ENCODE measurements at regions not wholly inside any gene's neighbourhood (a gene's known extent, or its start where the extent isn't known, plus 50 kb on each side); places are given as distances from the start of the nearest gene placed in this dataset.
"Not testable (repeated sequence)": the region's sequence is repeated elsewhere in the genome, so short reads cannot be mapped to it uniquely, and the experiment has no call there.

DNA sequence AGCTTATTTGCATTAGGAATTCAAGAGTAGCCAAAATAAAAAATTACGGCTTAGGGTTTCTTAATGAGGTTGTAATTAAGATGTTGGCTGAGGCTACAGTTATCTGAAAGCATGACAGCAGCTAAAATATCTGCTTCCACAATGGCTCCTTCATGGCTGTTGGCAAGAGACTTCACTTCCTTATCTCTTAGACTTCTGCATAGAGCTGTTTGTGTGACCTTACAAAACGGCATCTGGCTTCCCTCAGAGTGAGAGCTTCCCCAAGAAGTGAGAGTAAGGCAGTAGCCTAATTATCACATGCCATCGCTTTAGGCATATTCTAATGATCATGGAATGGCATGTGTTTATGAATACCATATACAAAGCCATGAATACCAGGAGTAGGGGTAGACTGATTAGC is 57.6 kb downstream of the CCDC59 start:
- Mint-ChIP-seq H3K4me1 (ENCODE audit: low read depth, unreplicated experiment) (peaks cover 13% of the 10 kb centered on the region), H3K27ac (ENCODE audit: unreplicated experiment) (peak overlapping the region; percentile 98), H3K36me3 (ENCODE audit: low read depth, unreplicated experiment) (no peaks in the 10 kb centered on the region), H3K4me3 (ENCODE audit: unreplicated experiment) (no peak overlapping the region), H3K9me3 (ENCODE audit: unreplicated experiment) (no peaks in the 10 kb centered on the region), H3K27me3 (ENCODE audit: low read depth, unreplicated experiment) (no peaks in the 10 kb centered on the region)
- Histone ChIP-seq H3K27me3 (ENCODE audit: insufficient read depth, low read length) (no peaks in the 10 kb centered on the region), H3K79me2 (ENCODE audit: insufficient read depth, low read length) (no peaks in the 10 kb centered on the region), H3K9me3 (ENCODE audit: insufficient read depth, low read depth, low read length) (no peaks in the 10 kb centered on the region), H3K4me2 (ENCODE audit: low read length) (no peak overlapping the region), H3K9ac (ENCODE audit: low read length) (no peak overlapping the region), H3K27ac (ENCODE audit: low read depth, low read length) (no peak overlapping the region), H3K4me3 (ENCODE audit: insufficient read depth, low read depth, low read length) (no peak overlapping the region), H4K20me1 (ENCODE audit: insufficient read depth, low read length) (no peaks in the 10 kb centered on the region), H2AFZ (ENCODE audit: low read depth, low read length) (no peak overlapping the region), H3K36me3 (ENCODE audit: insufficient read depth, low read length) (no peaks in the 10 kb centered on the region), H3K4me1 (ENCODE audit: insufficient read depth, low read length) (peaks cover 18% of the 10 kb centered on the region)
- FAIRE-seq = no peak
- peak; percentile 14 for DNase-seq (ENCODE audit: low read depth)
- TF ChIP-seq, protein P1, sequence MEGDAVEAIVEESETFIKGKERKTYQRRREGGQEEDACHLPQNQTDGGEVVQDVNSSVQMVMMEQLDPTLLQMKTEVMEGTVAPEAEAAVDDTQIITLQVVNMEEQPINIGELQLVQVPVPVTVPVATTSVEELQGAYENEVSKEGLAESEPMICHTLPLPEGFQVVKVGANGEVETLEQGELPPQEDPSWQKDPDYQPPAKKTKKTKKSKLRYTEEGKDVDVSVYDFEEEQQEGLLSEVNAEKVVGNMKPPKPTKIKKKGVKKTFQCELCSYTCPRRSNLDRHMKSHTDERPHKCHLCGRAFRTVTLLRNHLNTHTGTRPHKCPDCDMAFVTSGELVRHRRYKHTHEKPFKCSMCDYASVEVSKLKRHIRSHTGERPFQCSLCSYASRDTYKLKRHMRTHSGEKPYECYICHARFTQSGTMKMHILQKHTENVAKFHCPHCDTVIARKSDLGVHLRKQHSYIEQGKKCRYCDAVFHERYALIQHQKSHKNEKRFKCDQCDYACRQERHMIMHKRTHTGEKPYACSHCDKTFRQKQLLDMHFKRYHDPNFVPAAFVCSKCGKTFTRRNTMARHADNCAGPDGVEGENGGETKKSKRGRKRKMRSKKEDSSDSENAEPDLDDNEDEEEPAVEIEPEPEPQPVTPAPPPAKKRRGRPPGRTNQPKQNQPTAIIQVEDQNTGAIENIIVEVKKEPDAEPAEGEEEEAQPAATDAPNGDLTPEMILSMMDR (IDR thresholded peaks at IDR 0.05; ENCODE audit: insufficient read depth, low read depth, low read length) = no peak
- TF ChIP-seq EZH2 (IDR thresholded peaks at IDR 0.05; ENCODE audit: insufficient read depth, low read length) = no peak

DNA sequence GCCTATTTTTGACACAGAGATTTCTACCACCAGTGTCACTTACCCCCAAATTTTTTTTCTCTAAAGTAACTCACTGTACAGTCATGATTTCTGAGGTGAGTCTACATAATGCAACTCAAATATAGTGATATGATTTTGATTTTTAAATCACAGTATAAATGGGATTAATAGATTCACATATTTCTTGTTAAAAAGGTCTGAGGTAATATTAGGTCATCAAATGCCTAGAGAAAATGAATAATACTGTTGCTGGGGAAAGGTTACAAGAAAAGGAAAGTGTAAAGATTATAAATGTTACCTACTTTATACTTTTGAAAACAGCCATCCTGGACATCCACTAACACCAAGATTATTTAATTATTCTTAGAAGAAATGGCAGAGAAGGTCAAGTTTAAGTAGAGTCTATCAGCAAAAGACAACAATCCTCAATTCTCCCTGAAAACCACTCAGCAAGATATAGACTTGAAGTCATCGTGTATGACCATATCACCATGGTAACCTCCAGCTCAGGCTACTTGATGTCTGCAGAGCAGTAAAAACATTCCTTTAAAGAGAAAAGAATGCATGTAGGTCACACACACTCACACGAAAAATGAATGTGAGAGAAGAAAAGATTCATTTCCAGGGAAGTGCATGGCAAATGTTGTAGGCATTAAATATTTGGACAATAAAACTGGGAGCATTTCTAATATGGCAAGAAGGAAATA is 58.7 kb downstream of the CCDC59 start:
- Mint-ChIP-seq H3K4me3 (ENCODE audit: unreplicated experiment) (no peak overlapping the region), H3K9me3 (ENCODE audit: unreplicated experiment) (no peaks in the 10 kb centered on the region), H3K27me3 (ENCODE audit: low read depth, unreplicated experiment) (no peaks in the 10 kb centered on the region), H3K27ac (ENCODE audit: unreplicated experiment) (peak overlapping the region; percentile 98), H3K36me3 (ENCODE audit: low read depth, unreplicated experiment) (no peaks in the 10 kb centered on the region), H3K4me1 (ENCODE audit: low read depth, unreplicated experiment) (peaks cover 13% of the 10 kb centered on the region)
- Histone ChIP-seq H3K4me2 (ENCODE audit: low read length) (peak overlapping the region; percentile 48), H3K27ac (ENCODE audit: low read depth, low read length) (peak overlapping the region; percentile 70), H3K9ac (ENCODE audit: low read length) (peak overlapping the region; percentile 17), H3K79me2 (ENCODE audit: insufficient read depth, low read length) (no peaks in the 10 kb centered on the region), H3K36me3 (ENCODE audit: insufficient read depth, low read length) (no peaks in the 10 kb centered on the region), H3K4me3 (ENCODE audit: insufficient read depth, low read depth, low read length) (no peak overlapping the region), H3K27me3 (ENCODE audit: insufficient read depth, low read length) (no peaks in the 10 kb centered on the region), H2AFZ (ENCODE audit: low read depth, low read length) (no peak overlapping the region), H3K4me1 (ENCODE audit: insufficient read depth, low read length) (peaks cover 18% of the 10 kb centered on the region), H4K20me1 (ENCODE audit: insufficient read depth, low read length) (no peaks in the 10 kb centered on the region), H3K9me3 (ENCODE audit: insufficient read depth, low read depth, low read length) (no peaks in the 10 kb centered on the region)
- TF ChIP-seq, protein P1 (IDR thresholded peaks at IDR 0.05; ENCODE audit: insufficient read depth, low read depth, low read length) = no peak
- no peak for TF ChIP-seq EZH2 (IDR thresholded peaks at IDR 0.05; ENCODE audit: insufficient read depth, low read length)
- no peak for FAIRE-seq
- DNase-seq (ENCODE audit: low read depth) = peak; percentile 92

DNA sequence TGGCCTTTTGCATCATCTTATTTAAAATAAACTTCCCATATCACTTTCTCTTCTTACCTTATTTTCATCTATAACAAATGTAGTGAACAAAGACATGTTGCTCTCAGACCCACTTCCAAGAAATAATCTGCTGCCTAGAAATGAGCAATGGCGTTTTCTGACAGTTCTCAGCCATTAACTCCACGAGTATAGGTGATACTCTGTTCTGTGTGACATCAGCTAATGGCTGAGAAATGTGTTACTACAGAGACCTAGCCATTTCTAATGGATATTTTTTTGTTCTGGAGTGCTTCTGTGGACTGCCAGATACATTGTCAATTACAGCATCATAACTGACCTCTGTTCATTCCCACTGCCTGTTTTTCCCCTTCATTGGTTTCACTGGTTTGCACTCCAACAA is 67.8 kb downstream of the CCDC59 start:
- TF ChIP-seq EZH2 (IDR thresholded peaks at IDR 0.05; ENCODE audit: insufficient read depth, low read length) = no peak
- TF ChIP-seq, protein P1 (IDR thresholded peaks at IDR 0.05; ENCODE audit: insufficient read depth, low read depth, low read length) = no peak
- H3K27ac ChIP-seq (ENCODE audit: low read depth, low read length) = no peak overlapping the region
- FAIRE-seq = no peak
- H3K4me3 Mint-ChIP-seq (ENCODE audit: unreplicated experiment) = no peak overlapping the region
- H3K79me2 ChIP-seq (ENCODE audit: insufficient read depth, low read length) = no peaks in the 10 kb centered on the region
- no peaks in the 10 kb centered on the region for H3K9me3 ChIP-seq (ENCODE audit: insufficient read depth, low read depth, low read length)
- H3K36me3 ChIP-seq (ENCODE audit: insufficient read depth, low read length) = no peaks in the 10 kb centered on the region
- no peak overlapping the region for H3K27ac Mint-ChIP-seq (ENCODE audit: unreplicated experiment)
- no peaks in the 10 kb centered on the region for H3K9me3 Mint-ChIP-seq (ENCODE audit: unreplicated experiment)
- no peaks in the 10 kb centered on the region for H4K20me1 ChIP-seq (ENCODE audit: insufficient read depth, low read length)
- no peak overlapping the region for H3K9ac ChIP-seq (ENCODE audit: low read length)
- H3K27me3 ChIP-seq (ENCODE audit: insufficient read depth, low read length) = no peaks in the 10 kb centered on the region
- H3K4me1 Mint-ChIP-seq (ENCODE audit: low read depth, unreplicated experiment) = no peaks in the 10 kb centered on the region
- H3K27me3 Mint-ChIP-seq (ENCODE audit: low read depth, unreplicated experiment) = peaks cover 4% of the 10 kb centered on the region
- DNase-seq (ENCODE audit: low read depth) = no peak
- no peaks in the 10 kb centered on the region for H3K4me1 ChIP-seq (ENCODE audit: insufficient read depth, low read length)
- H3K4me2 ChIP-seq (ENCODE audit: low read length) = no peak overlapping the region
- no peak overlapping the region for H3K4me3 ChIP-seq (ENCODE audit: insufficient read depth, low read depth, low read length)
- no peaks in the 10 kb centered on the region for H3K36me3 Mint-ChIP-seq (ENCODE audit: low read depth, unreplicated experiment)
- no peak overlapping the region for H2AFZ ChIP-seq (ENCODE audit: low read depth, low read length)

DNA sequence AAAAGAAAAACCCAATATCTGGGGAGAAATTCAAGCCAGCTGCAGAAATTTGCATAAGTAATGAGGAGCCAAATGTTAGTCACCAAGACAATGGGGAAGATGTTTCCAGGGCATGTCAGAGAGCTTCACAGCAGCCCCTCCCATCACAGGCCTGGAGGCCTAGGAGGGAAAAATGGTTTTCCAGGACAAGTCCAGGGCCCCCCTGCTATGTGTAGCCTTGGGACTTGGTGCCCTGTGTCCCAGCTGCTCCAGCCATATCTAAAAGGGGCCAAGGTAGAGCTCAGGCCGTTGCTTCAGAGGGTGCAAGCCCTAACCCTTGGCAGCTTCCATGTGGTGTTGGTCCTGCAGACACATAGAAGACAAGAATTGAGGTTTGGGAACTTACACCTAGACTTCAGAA is 76.9 kb downstream of the CCDC59 start:
- FAIRE-seq; H3K27me3 ChIP-seq (ENCODE audit: insufficient read depth, low read length); H3K36me3 Mint-ChIP-seq (ENCODE audit: low read depth, unreplicated experiment); H3K27me3 Mint-ChIP-seq (ENCODE audit: low read depth, unreplicated experiment); H3K36me3 ChIP-seq (ENCODE audit: insufficient read depth, low read length); H3K4me1 ChIP-seq (ENCODE audit: insufficient read depth, low read length); H3K4me3 ChIP-seq (ENCODE audit: insufficient read depth, low read depth, low read length); H2AFZ ChIP-seq (ENCODE audit: low read depth, low read length); H4K20me1 ChIP-seq (ENCODE audit: insufficient read depth, low read length); H3K79me2 ChIP-seq (ENCODE audit: insufficient read depth, low read length); DNase-seq (ENCODE audit: low read depth); H3K4me3 Mint-ChIP-seq (ENCODE audit: unreplicated experiment); H3K27ac Mint-ChIP-seq (ENCODE audit: unreplicated experiment); H3K9me3 ChIP-seq (ENCODE audit: insufficient read depth, low read depth, low read length); H3K4me2 ChIP-seq (ENCODE audit: low read length); H3K9ac ChIP-seq (ENCODE audit: low read length); H3K4me1 Mint-ChIP-seq (ENCODE audit: low read depth, unreplicated experiment); H3K27ac ChIP-seq (ENCODE audit: low read depth, low read length): not testable (repeated sequence)
- H3K9me3 Mint-ChIP-seq (ENCODE audit: unreplicated experiment) = peaks cover 19% of the 10 kb centered on the region

Data from astrocyte (in vitro differentiated cells and primary cell).